DOHH2 (cell line): ENCODE measurements at regions not wholly inside any gene's neighbourhood (a gene's known extent, or its start where the extent isn't known, plus 50 kb on each side); places are given as distances from the start of the nearest gene placed in this dataset.

ENCODE experiments used
- H3F3A ChIP-seq: fragments of 200-600 bp; sonication (generic), shearing (Covaris generic); 2 replicates; pipeline ENCODE4 v1.6.0; 2016; ENCODE audit warnings: antibody characterized with exemption, mild to moderate bottlenecking; ENCODE audit not compliant: control insufficient read depth, insufficient read depth
- H3K27ac ChIP-seq: fragments of 200-600 bp; sonication (generic); 2 replicates; pipeline ENCODE4 v1.5.1; 2014; ENCODE audit warnings: low read depth, mild to moderate bottlenecking, low read length, moderate library complexity
- H3K27me3 ChIP-seq: fragments of 200-600 bp; sonication (generic); 2 replicates; pipeline ENCODE4 v1.6.1; 2014; ENCODE audit warnings: mild to moderate bottlenecking, low read length, mixed read lengths; ENCODE audit not compliant: control insufficient read depth
- H3K36me3 ChIP-seq: fragments of 200-600 bp; sonication (generic); 2 replicates; pipeline ENCODE4 v1.6.1; 2014; ENCODE audit warnings: mild to moderate bottlenecking, low read length, moderate library complexity, mixed read lengths; ENCODE audit not compliant: control insufficient read depth
- H3K4me1 ChIP-seq: fragments of 200-600 bp; sonication (generic); 2 replicates; pipeline ENCODE4 v1.6.1; 2014; ENCODE audit warnings: mild to moderate bottlenecking, low read length, mixed read lengths; ENCODE audit not compliant: control insufficient read depth
- H3K4me2 ChIP-seq: fragments of 200-600 bp; sonication (generic); 2 replicates; pipeline ENCODE4 v1.6.0; 2014; ENCODE audit warnings: mild to moderate bottlenecking, low read length, moderate library complexity
- H3K4me3 ChIP-seq: fragments of 200-600 bp; sonication (generic); 2 replicates; pipeline ENCODE4 v1.5.1; 2014; ENCODE audit warnings: mild to moderate bottlenecking, low read length, mixed read lengths
- H3K79me2 ChIP-seq: fragments of 200-600 bp; sonication (generic); 2 replicates; pipeline ENCODE4 v1.6.1; 2014; ENCODE audit warnings: mild to moderate bottlenecking, low read length, mixed read lengths; ENCODE audit not compliant: control insufficient read depth
- H3K9me2 ChIP-seq: fragments of 200-600 bp; sonication (generic); replicated peaks from 2 replicates; pipeline ENCODE4 v1.6.1; 2014; ENCODE audit warnings: mild to moderate bottlenecking, low read length, mixed read lengths; ENCODE audit not compliant: control insufficient read depth
- H3K9me3 ChIP-seq: fragments of 200-600 bp; sonication (generic); 2 replicates; pipeline ENCODE4 v1.6.1; 2014; ENCODE audit warnings: antibody characterized with exemption, low read length, mixed read lengths; ENCODE audit not compliant: control insufficient read depth, insufficient read depth
- H4K20me1 ChIP-seq: fragments of 200-600 bp; sonication (generic); 2 replicates; pipeline ENCODE4 v1.6.0; 2014; ENCODE audit warnings: low read depth, mild to moderate bottlenecking, antibody characterized with exemption, low read length, moderate library complexity; ENCODE audit not compliant: control insufficient read depth, insufficient read depth
- CTCF ChIP-seq: fragments of 200-600 bp; sonication (generic); IDR thresholded peaks from one replicate; pipeline ENCODE4 v1.5.1; 2014; ENCODE audit warnings: antibody characterized with exemption, mild to moderate bottlenecking, low read depth, low read length; ENCODE audit not compliant: poor library complexity, severe bottlenecking
- EZH2phosphoT487 ChIP-seq: fragments of 200-600 bp; sonication (generic); IDR thresholded peaks from 2 replicates; pipeline ENCODE4 v1.6.1; 2017; ENCODE audit warnings: borderline replicate concordance, mild to moderate bottlenecking, antibody characterized with exemption, low read length, moderate library complexity, mixed read lengths

- TF ChIP-seq EZH2phosphoT487 = no peak
- no peak for TF ChIP-seq CTCF
- H3K9me2 ChIP-seq = peaks cover 5% of the 10 kb centered on the region; the same call in 1 of the 2 replicates
- H3K27me3 ChIP-seq = no peaks in the 10 kb centered on the region
- no peak overlapping the region for H3K27ac ChIP-seq
- H3F3A ChIP-seq = no peaks in the 10 kb centered on the region
- H3K4me1 ChIP-seq = no peaks in the 10 kb centered on the region
- H3K4me2 ChIP-seq = no peak overlapping the region
- H3K79me2 ChIP-seq = no peaks in the 10 kb centered on the region
- no peaks in the 10 kb centered on the region for H4K20me1 ChIP-seq
- H3K9me3 ChIP-seq = no peaks in the 10 kb centered on the region
- no peak overlapping the region for H3K4me3 ChIP-seq
- no peaks in the 10 kb centered on the region for H3K36me3 ChIP-seq
These were observed 343.5 kb downstream of the GPR37 start for GRCh38 chr7:124422081-124422480.

DNA sequence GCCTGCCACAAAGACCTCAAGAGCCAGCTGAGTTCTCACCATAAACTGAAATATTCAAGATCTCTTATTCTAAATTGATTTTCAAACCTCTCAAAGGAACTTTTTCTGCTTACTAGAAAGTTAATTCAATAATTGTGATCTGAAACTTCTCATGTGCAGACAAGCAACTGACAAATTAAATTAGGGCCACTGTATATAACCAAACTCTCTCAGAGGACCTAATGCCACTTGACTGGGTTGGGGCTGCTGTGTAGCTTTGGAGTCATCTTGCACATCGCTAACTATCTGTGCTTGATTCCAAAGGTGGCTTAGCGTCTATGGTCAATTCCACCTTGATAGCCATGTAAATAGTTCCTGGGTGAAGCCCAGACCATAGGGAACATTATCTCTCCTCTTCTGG lies 345.2 kb downstream of the GPR37 start:
- peaks cover 5% of the 10 kb centered on the region; the same call in 1 of the 2 replicates for H3K9me2 ChIP-seq
- H3K4me1 ChIP-seq = no peaks in the 10 kb centered on the region
- no peaks in the 10 kb centered on the region for H3K27me3 ChIP-seq
- H3K4me3 ChIP-seq = no peak overlapping the region
- no peaks in the 10 kb centered on the region for H3K36me3 ChIP-seq
- TF ChIP-seq EZH2phosphoT487 (no peak), CTCF (no peak)
- H4K20me1 ChIP-seq = no peaks in the 10 kb centered on the region
- no peaks in the 10 kb centered on the region for H3K79me2 ChIP-seq
- no peak overlapping the region for H3K4me2 ChIP-seq
- no peaks in the 10 kb centered on the region for H3K9me3 ChIP-seq
- no peak overlapping the region for H3K27ac ChIP-seq
- H3F3A ChIP-seq = no peaks in the 10 kb centered on the region

GRCh38 chr7:124413029-124413428 lies 352.6 kb downstream of the GPR37 start:
- H3K4me2 ChIP-seq = no peak overlapping the region
- no peak overlapping the region for H3K27ac ChIP-seq
- H3K4me1 ChIP-seq = no peaks in the 10 kb centered on the region
- no peaks in the 10 kb centered on the region for H3K36me3 ChIP-seq
- peaks cover 5% of the 10 kb centered on the region; the same call in 1 of the 2 replicates for H3K9me2 ChIP-seq
- H3K27me3 ChIP-seq = no peaks in the 10 kb centered on the region
- no peak overlapping the region for H3K4me3 ChIP-seq
- no peaks in the 10 kb centered on the region for H3F3A ChIP-seq
- H3K9me3 ChIP-seq = no peaks in the 10 kb centered on the region
- no peaks in the 10 kb centered on the region for H4K20me1 ChIP-seq
- H3K79me2 ChIP-seq = no peaks in the 10 kb centered on the region
- TF ChIP-seq EZH2phosphoT487 (no peak), CTCF (no peak)

DNA sequence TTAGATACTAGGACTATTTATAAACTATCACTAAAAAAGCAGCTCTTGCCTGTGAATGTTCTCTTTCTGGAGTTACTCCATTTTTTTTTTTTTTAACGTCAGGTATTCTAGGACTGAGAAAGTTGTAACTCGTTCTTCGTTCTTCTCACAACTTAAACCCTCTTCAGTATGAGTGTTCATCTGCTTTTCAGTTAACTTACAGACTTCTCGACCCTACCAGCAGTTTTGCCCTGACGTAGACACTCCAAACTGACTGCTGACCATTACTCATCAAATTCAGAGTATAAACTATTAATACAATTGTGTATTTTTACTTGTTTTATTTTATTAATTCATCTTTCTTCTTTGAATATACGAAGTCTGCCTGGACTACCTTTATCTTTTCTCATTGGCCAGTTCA lies 353.1 kb downstream of the GPR37 start:
- Histone ChIP-seq H3K4me3 (no peak overlapping the region), H3K79me2 (no peaks in the 10 kb centered on the region), H3F3A (no peaks in the 10 kb centered on the region), H3K27me3 (no peaks in the 10 kb centered on the region), H3K4me2 (no peak overlapping the region), H3K9me2 (peaks cover 2% of the 10 kb centered on the region; the same call in 1 of the 2 replicates), H4K20me1 (no peaks in the 10 kb centered on the region), H3K9me3 (no peaks in the 10 kb centered on the region), H3K4me1 (no peaks in the 10 kb centered on the region), H3K36me3 (no peaks in the 10 kb centered on the region), H3K27ac (no peak overlapping the region)
- no peak for TF ChIP-seq EZH2phosphoT487
- no peak for TF ChIP-seq CTCF
